ENCODE measurements at regions not wholly inside any gene's neighbourhood (a gene's known extent, or its start where the extent isn't known, plus 50 kb on each side); places are given as distances from the start of the nearest gene placed in this dataset.
A peak's percentile ranks its signal among the peaks of the same experiment; 100 is the strongest.

DNA sequence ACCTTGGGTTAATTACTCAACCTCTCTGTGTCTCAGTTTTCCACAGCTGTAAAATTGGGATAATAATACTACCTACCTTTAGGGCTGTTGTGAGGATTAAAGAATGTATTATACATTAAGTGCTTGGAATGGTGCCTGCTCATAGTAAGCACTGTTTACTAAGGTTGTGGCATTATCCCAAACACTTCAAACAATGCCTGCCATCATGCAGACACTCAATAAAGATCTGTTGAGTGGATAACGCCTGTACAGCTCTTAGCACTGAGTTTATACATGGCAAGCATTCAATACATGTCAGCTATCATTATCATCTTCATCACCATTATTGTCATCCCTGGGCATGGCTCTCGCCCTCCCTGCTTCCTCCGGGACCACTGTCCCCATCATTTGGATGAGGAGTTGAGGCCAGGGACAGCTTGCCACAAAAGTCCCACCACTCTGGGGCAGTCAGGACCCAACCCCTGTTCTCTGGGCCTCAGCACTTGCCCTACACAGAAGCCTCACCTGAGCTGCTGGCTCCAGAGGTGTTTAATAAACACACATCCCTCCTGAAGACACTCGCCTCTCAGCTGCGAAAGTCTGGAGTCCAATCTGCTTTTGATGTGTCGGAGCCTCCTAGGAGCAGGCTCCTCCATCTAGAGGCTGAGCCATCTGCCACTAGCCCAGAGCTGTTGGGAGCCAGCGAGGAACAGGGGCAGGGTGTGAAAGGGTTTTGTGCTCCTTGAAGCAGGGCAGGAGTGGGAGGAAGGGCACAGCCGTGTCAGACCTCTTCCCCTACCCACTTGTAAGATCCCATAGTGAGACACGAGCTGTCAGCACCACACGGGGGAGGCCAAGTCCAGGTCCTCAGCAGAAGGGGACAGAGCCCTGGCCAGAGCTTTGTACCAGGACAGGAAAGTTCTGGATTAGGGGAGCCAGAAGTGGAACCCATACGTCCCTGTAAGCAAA lies 80.9 kb upstream of the ZC3H12A start:
- no peak for DNase-seq

DNA sequence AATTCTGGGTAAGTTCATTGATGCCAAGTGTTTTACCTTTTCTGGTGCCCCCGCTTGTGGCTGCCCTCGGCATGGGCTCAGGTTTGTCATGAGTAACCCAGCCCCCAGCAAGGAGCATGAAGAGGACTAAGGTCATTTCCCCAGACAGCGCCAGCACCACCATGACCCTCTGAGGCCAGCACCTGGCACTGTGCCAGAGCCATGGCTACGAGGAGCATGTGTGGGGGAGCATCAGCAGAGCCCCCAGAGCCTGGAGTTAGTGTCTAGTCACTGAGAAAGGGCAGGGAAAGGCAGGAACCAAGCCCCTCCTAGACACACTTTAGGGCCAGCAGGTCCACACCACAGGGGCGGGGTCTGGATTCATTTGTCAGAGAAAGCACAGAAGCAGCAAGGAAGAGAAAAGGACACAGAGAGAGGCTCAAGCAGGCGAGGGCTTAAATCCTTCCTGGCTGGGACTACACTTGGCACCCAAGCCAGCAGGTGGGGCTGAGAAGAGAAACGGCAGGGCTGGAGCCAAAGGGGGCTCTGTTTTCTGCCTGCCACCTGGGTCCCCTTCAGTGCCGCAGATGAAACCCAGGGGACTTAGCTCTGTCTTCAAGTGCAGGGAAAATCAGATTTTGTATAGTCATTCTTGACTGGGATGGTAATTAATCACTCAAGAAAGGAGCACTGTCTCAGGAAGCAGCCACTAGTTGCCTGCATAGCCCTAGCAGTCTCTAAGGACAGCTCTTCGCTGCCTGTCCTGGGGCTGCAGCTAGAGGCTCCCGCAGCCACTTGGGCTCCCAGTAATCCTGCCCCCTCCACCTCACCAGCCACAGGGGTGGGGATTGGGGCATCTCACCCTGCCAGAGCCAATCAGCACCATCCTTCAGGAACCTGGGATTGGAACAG lies 79.6 kb upstream of the ZC3H12A start:
- no peak for DNase-seq

DNA sequence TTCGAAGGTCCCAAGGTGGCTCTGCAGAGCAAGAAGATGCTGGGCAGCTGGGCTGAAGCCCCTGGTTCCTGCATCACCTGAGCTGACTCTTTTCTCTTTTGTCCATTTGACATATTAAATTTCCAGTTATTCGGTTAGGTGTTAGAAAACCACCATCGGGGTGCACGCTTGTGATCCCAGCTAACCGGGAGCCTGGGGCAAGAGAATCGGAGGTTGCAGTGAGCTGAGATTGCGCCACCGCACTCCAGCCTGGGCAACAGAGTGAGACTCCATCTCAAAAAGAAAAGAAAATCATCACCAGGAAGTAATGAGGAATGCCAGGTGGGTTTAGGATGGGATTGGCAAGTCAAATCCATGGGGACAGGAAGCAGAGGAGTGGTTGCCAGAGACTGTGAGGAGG lies 76.3 kb upstream of the ZC3H12A start:
- no peak for DNase-seq

DNA sequence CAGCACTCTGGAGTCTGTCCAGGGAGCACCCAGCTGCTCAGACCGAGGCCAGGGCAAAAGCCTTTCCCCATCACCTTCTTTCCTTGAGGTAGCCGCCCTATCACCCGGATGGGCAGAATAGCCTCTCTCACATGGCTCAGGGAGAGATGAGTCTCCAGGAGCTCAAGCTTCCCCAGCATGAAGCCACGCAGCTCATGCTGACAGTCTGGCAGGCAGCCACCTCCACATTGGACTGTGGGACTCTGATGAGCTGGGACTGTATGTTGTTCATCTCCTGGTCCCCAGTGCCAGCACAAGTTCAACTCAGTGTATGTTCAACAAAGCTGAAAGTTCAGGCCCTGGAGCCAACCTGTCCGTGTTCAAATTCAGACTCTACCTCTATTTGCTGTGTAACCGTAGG lies 75.2 kb upstream of the ZC3H12A start:
- DNase-seq: peak; percentile 9

DNA sequence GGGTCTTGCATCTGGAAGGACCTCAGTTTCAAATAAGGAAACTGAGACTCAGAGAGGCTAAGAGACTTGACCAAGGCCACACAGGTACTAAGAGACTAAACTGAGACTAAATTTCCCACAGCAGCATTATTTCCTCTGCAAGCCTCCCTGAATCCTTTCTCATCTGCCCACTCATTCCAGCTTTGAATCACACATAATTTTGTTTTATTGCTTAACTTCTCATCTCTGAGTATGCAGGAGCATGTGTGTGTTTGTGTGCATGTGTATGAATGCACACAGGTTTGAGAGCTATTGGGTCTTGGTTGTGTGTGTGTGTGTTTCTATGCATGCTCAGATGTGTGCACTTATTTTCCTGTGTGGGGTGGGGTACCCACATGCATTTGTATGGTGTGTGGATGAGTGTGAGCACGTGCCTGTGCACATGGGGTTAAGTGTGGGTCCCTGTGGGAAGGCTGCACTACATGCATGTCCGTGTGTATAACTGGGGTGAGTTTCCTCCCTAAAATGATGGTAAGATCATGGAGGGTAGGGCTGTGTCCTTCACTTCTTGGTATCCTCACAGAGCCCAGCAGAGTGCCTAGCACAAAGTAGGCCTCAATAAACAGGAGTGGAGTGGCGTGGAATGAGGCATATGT lies 74.4 kb upstream of the ZC3H12A start:
- DNase-seq: no peak

DNA sequence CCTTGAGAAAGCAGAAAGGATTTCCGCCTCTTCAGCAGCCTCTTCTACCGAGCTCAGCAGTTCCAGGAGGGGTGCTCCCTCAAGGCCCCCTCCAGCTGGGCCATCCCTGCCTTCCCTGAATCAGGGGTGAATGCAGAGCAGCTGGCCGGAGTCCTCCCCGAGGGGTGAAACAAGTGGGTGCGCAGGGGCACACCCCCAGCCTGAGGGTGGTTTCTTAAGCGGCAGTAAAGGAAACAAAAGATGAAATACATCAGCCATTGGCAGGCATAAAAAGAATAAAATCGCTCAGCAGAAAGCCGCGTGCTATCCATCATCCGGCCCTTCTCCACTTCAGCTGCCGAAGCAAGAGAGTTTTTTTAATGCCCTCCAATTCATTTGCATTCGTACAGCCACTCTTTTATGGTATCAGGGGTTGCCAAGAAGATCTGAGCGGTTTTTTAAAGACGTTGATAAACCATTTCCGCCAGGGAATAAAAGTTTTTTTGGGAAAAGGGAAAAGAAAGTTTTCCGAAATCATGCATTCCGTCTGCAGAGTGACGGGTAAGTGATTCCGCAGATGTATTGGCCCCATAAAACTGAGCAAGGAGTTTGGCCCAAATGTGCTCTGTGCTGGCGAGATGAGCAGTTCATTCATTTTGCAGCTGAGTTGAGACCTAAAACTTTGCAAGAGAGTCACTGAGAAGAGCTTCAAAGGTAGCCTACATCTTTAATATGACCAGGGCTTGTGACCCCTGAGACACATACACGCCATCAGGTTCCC lies 73.7 kb upstream of the ZC3H12A start:
- no peak for DNase-seq

DNA sequence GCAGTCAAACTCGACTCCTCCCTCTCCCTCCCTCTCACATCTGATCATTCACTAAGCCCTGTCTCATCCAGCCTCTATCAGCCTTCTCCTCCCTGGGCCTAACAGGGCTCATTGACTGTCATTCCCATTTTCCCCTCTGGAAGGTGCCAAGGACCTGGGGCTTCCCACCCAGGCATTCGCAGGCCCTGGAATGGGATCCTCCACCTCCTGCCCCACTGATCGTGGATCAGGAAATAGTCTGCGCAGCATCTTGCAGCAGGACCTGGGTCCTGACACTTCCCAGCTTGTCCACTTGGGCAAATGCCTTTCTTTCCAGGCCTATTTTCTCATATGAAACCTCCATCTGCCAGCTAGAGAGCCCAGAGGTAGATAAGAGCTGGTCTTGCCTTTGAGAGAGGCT lies 71.2 kb upstream of the ZC3H12A start:
- DNase-seq: no peak

DNA sequence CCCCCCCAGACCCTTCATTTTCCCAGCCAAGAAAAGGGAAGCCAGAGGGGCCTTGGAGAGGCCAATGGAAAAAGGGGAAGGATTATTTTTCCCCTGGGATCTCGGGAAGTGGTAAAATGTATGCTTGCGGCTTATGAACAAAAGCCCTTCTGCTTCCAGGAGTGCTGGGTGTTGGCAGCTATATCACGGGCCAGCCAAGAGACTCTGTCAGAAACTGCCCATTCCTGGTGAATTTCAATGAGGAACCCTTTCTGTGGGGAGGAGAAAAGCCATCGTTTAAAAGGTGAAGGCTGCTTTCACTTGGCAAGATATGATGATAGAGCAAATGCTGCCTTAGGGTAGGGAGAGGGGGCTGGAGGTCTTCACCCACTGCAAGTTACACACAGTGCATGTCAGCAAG lies 69.7 kb upstream of the ZC3H12A start:
- no peak for DNase-seq

DNA sequence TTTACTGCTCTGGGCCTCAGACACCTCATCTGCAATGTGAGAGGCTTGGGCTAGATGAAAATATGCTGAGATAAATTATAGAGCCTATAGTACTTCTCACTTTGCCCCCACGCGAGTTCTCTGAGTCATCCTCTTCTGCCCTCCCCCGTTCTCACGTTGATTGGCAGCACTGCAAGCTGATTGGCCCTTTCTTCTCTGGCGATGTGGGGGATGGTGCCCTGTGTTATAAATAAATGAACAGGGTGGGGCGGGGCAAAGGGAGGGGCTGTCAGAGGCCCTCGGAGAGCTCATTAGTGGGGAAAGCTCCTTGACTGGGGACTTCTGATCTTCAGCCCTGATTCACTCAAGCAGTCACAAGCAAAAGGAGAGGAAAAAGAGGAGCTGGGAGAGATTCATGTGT lies 64.3 kb upstream of the ZC3H12A start:
- no peak for DNase-seq

DNA sequence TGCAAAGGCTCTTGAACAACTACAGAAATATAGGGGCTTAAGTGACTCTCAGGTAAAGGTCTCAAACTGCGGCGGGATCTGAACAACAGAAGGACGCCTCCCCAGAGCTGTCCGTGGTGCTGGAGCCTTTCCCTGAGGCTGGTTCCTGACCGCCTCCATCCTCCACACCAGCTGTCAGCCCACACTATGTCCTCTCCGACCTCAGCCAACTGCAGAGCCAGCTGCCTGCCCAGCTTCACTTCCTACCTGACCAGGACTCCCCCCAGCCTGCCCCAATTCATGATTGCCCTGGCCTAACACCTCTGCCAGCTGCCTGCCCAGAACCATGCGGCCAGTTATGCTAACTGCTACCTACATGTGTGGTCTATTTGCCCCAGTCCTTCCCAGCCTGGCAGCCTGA lies 63.6 kb upstream of the ZC3H12A start:
- DNase-seq: no peak

DNA sequence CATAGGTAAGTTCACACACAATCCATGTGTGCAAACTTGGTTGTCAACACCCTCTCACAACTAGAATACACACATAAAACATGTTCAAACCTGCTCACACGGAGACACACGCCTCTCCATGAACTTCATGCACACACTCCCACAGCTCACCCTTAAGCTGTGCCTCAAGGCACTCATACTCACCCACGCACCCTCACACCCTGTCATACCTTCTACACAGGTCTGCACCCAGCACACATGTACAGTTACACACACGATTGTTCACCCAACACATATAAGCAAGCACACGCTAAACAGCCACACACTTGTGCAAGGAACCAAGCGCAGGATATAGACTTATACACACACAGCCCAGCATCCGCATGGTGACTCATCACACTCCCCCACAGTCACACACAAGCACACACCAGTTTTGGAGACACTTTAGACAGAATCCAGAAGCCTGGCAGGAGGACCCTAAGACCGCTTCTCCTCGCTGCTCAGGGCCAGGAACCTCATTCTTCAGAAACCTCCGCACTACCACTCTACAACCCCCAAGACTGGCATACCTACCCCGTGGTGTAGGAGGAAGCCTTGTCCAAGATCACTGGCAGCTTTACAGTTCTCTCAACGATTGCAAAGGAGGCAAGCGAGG lies 58.7 kb upstream of the ZC3H12A start:
- no peak for DNase-seq

DNA sequence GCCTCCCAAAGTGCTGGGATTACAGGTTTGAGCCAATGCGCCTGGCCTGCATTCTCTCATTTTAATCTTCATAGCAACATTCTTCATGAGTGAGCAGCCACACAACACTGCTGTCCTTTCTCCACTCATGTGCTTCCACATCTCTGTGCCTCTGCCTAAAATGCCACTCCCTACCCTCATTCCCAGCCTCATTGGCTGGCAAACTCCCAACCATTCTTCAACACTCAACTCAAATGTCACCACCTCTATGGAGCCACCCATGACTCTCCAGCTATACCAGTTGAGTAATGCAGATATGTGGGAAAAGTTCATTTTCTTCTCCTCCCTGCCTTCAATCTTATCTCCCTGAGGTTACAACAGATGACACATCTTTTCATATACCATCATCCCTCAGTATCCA lies 53.9 kb upstream of the ZC3H12A start:
- no peak for DNase-seq

DNA sequence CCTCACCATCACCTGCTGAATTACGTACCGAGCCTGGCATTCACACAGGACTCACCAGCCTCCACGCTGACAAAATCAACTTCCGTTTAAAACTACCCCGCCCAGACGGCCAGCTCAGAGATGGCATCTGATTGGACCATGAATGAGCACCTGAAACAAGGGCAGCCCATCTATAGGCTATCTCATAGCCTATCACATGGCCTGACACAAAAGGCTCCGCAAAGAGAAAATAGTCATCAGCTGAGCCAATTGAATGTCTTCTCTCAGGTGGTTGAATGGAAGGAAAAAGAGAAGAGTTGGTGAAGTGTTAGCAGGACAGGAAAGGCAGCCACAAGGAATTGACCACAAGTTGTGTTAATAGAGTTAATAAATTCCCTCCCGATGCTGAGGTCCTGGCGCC lies 50.6 kb upstream of the ZC3H12A start:
- DNase-seq: no peak

DNA sequence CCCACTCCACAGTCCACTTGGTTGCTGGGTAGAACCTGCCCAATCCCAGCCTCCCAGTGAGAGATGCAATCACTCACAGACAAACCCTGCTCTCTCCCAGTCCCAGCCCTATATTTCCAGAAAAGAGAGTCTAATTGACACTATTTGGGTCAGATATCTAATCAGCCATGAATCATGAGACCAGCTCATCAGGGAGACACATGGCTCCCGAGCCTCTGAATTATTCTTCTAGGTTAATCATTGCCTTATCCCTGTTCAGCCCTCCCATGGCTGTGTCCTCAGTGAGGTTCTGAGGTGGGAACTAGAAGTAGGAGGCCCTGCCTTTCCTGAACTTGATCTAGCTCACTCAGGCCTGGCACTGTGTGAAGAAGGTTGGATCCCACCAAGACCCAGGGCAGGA lies 49.9 kb upstream of the ZC3H12A start:
- DNase-seq: no peak

Measured in NCI-H446 treated with DMSO at 0.1 percent for 48 hours (cell line).